ENCODE measurements at regions not wholly inside any gene's neighbourhood (a gene's known extent, or its start where the extent isn't known, plus 50 kb on each side); places are given as distances from the start of the nearest gene placed in this dataset.

DNA sequence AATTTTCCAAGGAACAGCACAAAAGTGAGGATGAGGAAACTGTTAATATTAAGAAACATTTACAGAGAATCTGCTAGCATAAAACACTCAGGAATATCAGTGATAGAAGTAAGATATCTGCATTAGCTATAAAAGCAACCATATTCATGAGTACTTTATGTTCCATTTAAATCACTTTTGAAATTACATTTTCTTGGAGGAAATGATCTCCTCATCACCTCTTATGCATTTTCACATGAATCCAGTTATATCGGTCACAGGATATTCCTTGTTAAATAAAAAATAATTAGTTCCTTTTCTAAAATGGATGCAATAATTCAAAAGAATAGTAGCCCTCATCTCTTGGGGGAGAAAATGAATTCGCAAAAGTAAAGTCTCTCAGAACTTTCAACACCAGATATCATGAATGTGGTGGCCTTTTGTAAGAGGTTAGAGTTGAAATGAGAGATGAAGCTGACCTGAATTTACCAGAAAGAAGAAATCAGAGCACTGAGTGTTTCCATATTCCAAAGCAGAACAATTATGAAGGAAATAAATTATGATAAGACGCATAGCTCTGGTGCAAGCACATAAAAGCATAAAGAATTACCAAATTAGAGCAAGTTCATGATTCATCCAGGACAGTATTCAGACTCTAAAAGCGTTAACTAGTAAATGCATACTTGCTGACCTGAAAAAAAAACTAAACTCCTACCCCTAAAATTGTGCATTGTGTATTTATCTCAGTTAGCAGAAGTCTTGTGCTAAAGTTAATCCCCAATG is 321.9 kb upstream of the CCDC54 start:
- H3K4me3 ChIP-seq (ENCODE audit: low read depth, low read length), result no peak overlapping the region
- TF ChIP-seq, protein P1, sequence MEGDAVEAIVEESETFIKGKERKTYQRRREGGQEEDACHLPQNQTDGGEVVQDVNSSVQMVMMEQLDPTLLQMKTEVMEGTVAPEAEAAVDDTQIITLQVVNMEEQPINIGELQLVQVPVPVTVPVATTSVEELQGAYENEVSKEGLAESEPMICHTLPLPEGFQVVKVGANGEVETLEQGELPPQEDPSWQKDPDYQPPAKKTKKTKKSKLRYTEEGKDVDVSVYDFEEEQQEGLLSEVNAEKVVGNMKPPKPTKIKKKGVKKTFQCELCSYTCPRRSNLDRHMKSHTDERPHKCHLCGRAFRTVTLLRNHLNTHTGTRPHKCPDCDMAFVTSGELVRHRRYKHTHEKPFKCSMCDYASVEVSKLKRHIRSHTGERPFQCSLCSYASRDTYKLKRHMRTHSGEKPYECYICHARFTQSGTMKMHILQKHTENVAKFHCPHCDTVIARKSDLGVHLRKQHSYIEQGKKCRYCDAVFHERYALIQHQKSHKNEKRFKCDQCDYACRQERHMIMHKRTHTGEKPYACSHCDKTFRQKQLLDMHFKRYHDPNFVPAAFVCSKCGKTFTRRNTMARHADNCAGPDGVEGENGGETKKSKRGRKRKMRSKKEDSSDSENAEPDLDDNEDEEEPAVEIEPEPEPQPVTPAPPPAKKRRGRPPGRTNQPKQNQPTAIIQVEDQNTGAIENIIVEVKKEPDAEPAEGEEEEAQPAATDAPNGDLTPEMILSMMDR (IDR thresholded peaks at IDR 0.05; ENCODE audit: low read depth, low read length, missing control alignments), result no peak
- in situ Hi-C loops (cut with HindIII; ENCODE audit: low sequenced_read_pairs), result no loop called here
- no peak for DNase-seq (ENCODE audit: low read depth)

DNA sequence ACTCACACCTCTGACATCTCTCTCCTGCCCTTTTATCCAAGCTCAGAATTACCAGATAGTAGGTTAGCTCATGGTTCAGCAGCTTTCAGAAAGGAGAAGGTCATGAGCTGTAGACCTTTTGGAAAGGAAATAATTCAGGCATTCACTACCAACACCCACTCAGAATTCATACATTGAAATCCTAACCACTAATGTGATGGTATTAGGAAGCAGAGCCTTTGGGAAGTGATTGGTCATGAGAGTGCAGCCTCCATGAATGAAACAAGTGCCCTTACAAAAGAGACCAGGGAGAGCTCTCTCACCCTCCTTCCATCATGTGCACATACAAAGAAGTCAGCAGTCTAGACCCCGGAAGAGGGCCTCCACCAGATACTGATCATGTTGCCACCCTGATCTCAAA is 315.8 kb upstream of the CCDC54 start:
- in situ Hi-C loops (cut with HindIII; ENCODE audit: low sequenced_read_pairs), result no loop called here
- no peak for DNase-seq (ENCODE audit: low read depth)
- TF ChIP-seq, protein P1 (IDR thresholded peaks at IDR 0.05; ENCODE audit: low read depth, low read length, missing control alignments), result no peak
- no peak overlapping the region for H3K4me3 ChIP-seq (ENCODE audit: low read depth, low read length)

DNA sequence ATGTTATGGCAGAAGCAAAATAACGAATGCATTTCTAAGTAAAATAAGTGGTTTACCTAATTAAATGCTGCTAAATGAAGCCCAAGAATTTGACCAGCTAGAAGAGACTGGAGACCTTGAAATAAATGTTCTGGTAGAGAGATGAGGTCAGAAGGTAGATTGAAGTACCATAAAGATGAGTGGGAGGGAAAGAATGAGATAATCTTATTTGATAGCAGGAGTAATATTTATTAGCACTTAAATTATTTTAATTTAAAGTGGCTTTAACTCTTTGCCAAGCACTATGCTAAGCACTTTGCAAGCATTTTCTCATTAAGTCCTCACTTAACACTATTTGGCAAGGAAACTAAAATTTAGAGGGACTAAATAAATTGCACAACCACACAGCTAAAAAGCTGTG is 314.9 kb upstream of the CCDC54 start:
- no peak overlapping the region for H3K4me3 ChIP-seq (ENCODE audit: low read depth, low read length)
- no peak for DNase-seq (ENCODE audit: low read depth)
- in situ Hi-C loops (cut with HindIII; ENCODE audit: low sequenced_read_pairs), result no loop called here
- TF ChIP-seq, protein P1 (IDR thresholded peaks at IDR 0.05; ENCODE audit: low read depth, low read length, missing control alignments), result no peak

DNA sequence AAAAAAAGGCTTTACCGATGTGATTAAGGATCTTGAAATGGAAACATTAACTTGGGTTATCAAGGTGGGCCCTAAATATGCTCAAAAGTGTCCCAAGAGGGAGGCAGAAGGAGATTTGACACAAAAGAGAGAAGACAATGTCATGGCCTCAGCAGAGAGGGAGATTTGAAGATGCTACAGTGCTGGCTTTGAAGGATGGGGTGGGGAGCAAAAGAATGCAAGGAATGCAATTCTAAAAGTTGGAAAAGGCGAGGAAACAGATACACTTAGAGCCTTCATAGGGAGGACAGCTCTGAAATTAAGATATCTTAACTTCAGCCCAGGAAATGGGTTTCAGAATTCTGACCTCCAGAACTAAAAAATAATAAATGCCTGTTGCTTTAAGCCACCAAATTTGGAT is 314.5 kb upstream of the CCDC54 start:
- in situ Hi-C loops (cut with HindIII; ENCODE audit: low sequenced_read_pairs), result no loop called here
- no peak overlapping the region for H3K4me3 ChIP-seq (ENCODE audit: low read depth, low read length)

DNA sequence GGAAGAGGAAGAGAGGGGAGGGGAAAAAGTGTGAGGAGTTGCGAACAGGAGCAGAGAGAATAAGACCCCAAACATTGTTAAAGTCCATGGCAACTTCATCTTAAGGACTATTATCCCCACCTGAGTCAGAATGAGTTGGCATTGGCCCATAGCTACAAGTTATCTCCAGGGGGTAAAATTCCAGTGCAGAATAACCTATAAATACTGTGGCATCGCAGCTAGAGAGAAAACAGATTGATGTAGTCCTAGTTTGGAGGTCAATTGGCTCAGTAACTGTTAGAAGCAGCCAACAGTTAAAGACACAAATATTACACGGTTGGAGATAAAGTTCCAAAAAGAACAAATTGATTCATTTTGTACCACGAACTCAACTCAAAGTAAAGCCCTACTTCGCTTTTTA is 313.9 kb upstream of the CCDC54 start:
- TF ChIP-seq, protein P1 (IDR thresholded peaks at IDR 0.05; ENCODE audit: low read depth, low read length, missing control alignments), result no peak
- in situ Hi-C loops (cut with HindIII; ENCODE audit: low sequenced_read_pairs), result no loop called here
- no peak overlapping the region for H3K4me3 ChIP-seq (ENCODE audit: low read depth, low read length)
- peak; percentile 41 for DNase-seq (ENCODE audit: low read depth)

More for the DNA sequence above, 314.5 kb upstream of the CCDC54 start:
- TF ChIP-seq, protein P1 (IDR thresholded peaks at IDR 0.05; ENCODE audit: low read depth, low read length, missing control alignments), result no peak
- DNase-seq (ENCODE audit: low read depth), result no peak

DNA sequence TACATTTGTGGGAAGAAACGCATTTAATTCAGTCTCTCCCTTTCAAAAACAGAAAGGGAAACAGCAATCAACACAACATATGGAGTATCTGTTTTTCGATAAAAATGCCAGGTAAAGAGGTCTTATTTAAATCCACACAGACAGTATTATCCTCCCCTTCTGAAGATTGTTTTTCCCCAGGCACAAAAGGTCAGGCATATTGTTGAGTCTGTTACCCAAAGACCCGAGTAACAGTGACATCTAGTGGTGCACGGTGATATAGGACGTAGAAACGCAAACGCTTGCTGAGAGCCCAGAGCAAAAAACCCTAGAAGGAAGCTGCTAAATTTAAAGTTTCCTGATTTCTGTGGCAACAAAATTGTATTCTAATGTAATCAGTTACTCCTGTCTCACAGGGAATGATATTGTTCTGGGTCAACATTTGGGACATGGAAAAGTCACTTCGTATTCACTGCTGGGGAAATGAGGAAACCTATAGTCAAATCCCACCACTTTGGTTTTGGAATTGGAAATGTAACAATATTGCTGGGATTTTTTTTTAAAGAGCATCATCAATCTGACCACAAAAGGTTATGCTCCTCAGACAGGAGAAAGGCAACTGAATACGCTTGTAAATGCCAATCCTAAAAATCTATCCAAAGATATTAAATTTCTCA is 312.7 kb upstream of the CCDC54 start:
- no peak overlapping the region for H3K4me3 ChIP-seq (ENCODE audit: low read depth, low read length)
- in situ Hi-C loops (cut with HindIII; ENCODE audit: low sequenced_read_pairs), result no loop called here
- TF ChIP-seq, protein P1 (IDR thresholded peaks at IDR 0.05; ENCODE audit: low read depth, low read length, missing control alignments), result peak; percentile 83
- DNase-seq (ENCODE audit: low read depth), result peak; percentile 86

Data from astrocyte of the cerebellum (primary cell).